Neural cell (in vitro differentiated cells): ENCODE measurements at regions not wholly inside any gene's neighbourhood (a gene's known extent, or its start where the extent isn't known, plus 50 kb on each side); places are given as distances from the start of the nearest gene placed in this dataset.

ENCODE experiments used
- H2AFZ ChIP-seq: fragments of 200-600, 300-800 bp; sonication (generic), shearing (Covaris generic); 2 replicates; pipeline ENCODE4 v1.6.0; 2014; ENCODE audit warnings: low read depth, mild to moderate bottlenecking, antibody characterized with exemption, low read length, moderate library complexity
- H3F3A ChIP-seq: fragments of 200-600 bp; shearing (Covaris generic); 2 replicates; pipeline ENCODE4 v1.6.1; 2016; ENCODE audit warnings: mild to moderate bottlenecking, moderate library complexity, mixed read lengths, antibody characterized with exemption, low read length; ENCODE audit not compliant: insufficient read depth, poor library complexity, severe bottlenecking
- H3K27ac ChIP-seq: fragments of 200-600, 300-800 bp; sonication (generic), shearing (Covaris generic); 2 replicates; pipeline ENCODE4 v1.5.1; 2014; ENCODE audit warnings: mild to moderate bottlenecking, low read length, moderate library complexity
- H3K27me3 ChIP-seq: fragments of 300-800, 200-600 bp; sonication (generic), shearing (Covaris generic); 2 replicates; pipeline ENCODE4 v1.6.0; 2014; ENCODE audit warnings: mild to moderate bottlenecking, low read depth, low read length, moderate library complexity; ENCODE audit not compliant: insufficient read depth
- H3K36me3 ChIP-seq: fragments of 300-800, 200-600 bp; sonication (generic), shearing (Covaris generic); 2 replicates; pipeline ENCODE4 v1.5.1; 2014; ENCODE audit warnings: mild to moderate bottlenecking, antibody characterized with exemption, low read length, moderate library complexity; ENCODE audit not compliant: insufficient read depth
- H3K4me2 ChIP-seq: fragments of 300-800, 200-600 bp; sonication (generic), shearing (Covaris generic); 2 replicates; pipeline ENCODE4 v1.6.0; 2014; ENCODE audit warnings: mild to moderate bottlenecking, low read length
- H3K4me3 ChIP-seq: fragments of 300-800, 200-600 bp; sonication (generic), shearing (Covaris generic); 2 replicates; pipeline ENCODE4 v1.5.1; 2014; ENCODE audit warnings: mild to moderate bottlenecking, low read length, moderate library complexity
- H3K79me2 ChIP-seq: fragments of 200-600 bp; shearing (Covaris generic); replicated peaks from 2 replicates; pipeline ENCODE4 v1.6.0; 2014; ENCODE audit warnings: mild to moderate bottlenecking, low read length, moderate library complexity; ENCODE audit not compliant: insufficient read depth
- H3K9ac ChIP-seq: fragments of 300-800, 200-600 bp; sonication (generic), shearing (Covaris generic); 2 replicates; pipeline ENCODE4 v1.6.1; 2016; ENCODE audit warnings: mild to moderate bottlenecking, low read length, mixed read lengths
- H3K9me2 ChIP-seq: fragments of 200-600 bp; shearing (Covaris generic); 2 replicates; pipeline ENCODE4 v1.6.1; 2016; ENCODE audit warnings: mild to moderate bottlenecking, low read length, mixed read lengths; ENCODE audit not compliant: insufficient read depth
- H3K9me3 ChIP-seq: fragments of 200-600, 300-800 bp; sonication (generic), shearing (Covaris generic); 2 replicates; pipeline ENCODE4 v1.6.1; 2016; ENCODE audit warnings: mild to moderate bottlenecking, mixed run types, low read length, moderate library complexity, mixed read lengths
- H4K20me1 ChIP-seq: fragments of 200-600 bp; shearing (Covaris generic); 2 replicates; pipeline ENCODE4 v1.6.1; 2016; ENCODE audit warnings: mild to moderate bottlenecking, mixed run types; ENCODE audit not compliant: insufficient read depth
- CTCF ChIP-seq: fragments of 450-650 bp; IDR thresholded peaks from 2 replicates; pipeline ENCODE4 v1.5.1; 2014; ENCODE audit warnings: antibody characterized with exemption, mild to moderate bottlenecking, moderate library complexity; ENCODE audit not compliant: poor library complexity, severe bottlenecking
- EP300 ChIP-seq: fragments of 450-650 bp; conservative IDR thresholded peaks from 2 replicates; pipeline ENCODE4 v1.6.1; 2014; ENCODE audit warnings: antibody characterized with exemption, mild to moderate bottlenecking, moderate library complexity; ENCODE audit not compliant: poor library complexity, severe bottlenecking
- EZH2 ChIP-seq: fragments of 200-600, 300-800 bp; shearing (Covaris generic), sonication (generic); IDR thresholded peaks from 2 replicates; pipeline ENCODE4 v1.6.1; 2014; ENCODE audit warnings: antibody characterized with exemption, low read length, borderline replicate concordance, mild to moderate bottlenecking; ENCODE audit not compliant: insufficient read depth, poor library complexity, severe bottlenecking
- MXI1 ChIP-seq: fragments of 450-650 bp; conservative IDR thresholded peaks from 2 replicates; pipeline ENCODE4 v1.6.1; 2014; ENCODE audit warnings: antibody characterized with exemption, mild to moderate bottlenecking; ENCODE audit not compliant: poor library complexity, severe bottlenecking
- POLR2AphosphoS5 ChIP-seq: IDR thresholded peaks from 2 replicates; pipeline ENCODE4 v1.6.1; 2012
- RAD21 ChIP-seq: fragments of 450-650 bp; conservative IDR thresholded peaks from 2 replicates; pipeline ENCODE4 v1.6.1; 2014; ENCODE audit warnings: antibody characterized with exemption, mild to moderate bottlenecking, moderate library complexity
- REST ChIP-seq: IDR thresholded peaks from 2 replicates; pipeline ENCODE4 v1.6.1; 2012; ENCODE audit warnings: borderline replicate concordance
- SMC3 ChIP-seq: fragments of 450-650 bp; conservative IDR thresholded peaks from 2 replicates; pipeline ENCODE4 v1.6.1; 2014; ENCODE audit warnings: antibody characterized with exemption, mild to moderate bottlenecking, moderate library complexity; ENCODE audit not compliant: poor library complexity
- TAF1 ChIP-seq: IDR thresholded peaks from 2 replicates; pipeline ENCODE4 v1.6.1; 2012; ENCODE audit warnings: low read depth

GRCh38 chr14:22179190-22179589 lies 409.8 kb downstream of the DAD1 start:
- H3K9me3 ChIP-seq = no peaks in the 10 kb centered on the region

GRCh38 chr14:22178333-22178839 lies 410.6 kb downstream of the DAD1 start:
- no peaks in the 10 kb centered on the region for H3K9me2 ChIP-seq
- no peak overlapping the region for H3K27ac ChIP-seq
- H3K36me3 ChIP-seq = no peaks in the 10 kb centered on the region
- H3K9ac ChIP-seq = no peak overlapping the region
- no peak overlapping the region for H3K4me3 ChIP-seq
- no peak overlapping the region for H2AFZ ChIP-seq
- no peaks in the 10 kb centered on the region for H3K27me3 ChIP-seq
- no peak overlapping the region for H3K4me2 ChIP-seq
- H4K20me1 ChIP-seq = no peaks in the 10 kb centered on the region
- TF ChIP-seq RAD21 (no peak), EP300 (no peak), POLR2AphosphoS5 (no peak), REST (no peak), TAF1 (no peak), CTCF (no peak), EZH2 (no peak), SMC3 (no peak), MXI1 (no peak)
- H3K79me2 ChIP-seq = no peaks in the 10 kb centered on the region
- H3F3A ChIP-seq = no peaks in the 10 kb centered on the region
- H3K9me3 ChIP-seq = no peaks in the 10 kb centered on the region

More at GRCh38 chr14:22179190-22179589, 409.8 kb downstream of the DAD1 start:
- H3K4me3 ChIP-seq = no peak overlapping the region
- no peak overlapping the region for H3K4me2 ChIP-seq
- H3K9me2 ChIP-seq = no peaks in the 10 kb centered on the region
- H3K27me3 ChIP-seq = no peaks in the 10 kb centered on the region
- H3K36me3 ChIP-seq = no peaks in the 10 kb centered on the region
- no peaks in the 10 kb centered on the region for H3K79me2 ChIP-seq
- no peaks in the 10 kb centered on the region for H4K20me1 ChIP-seq
- H2AFZ ChIP-seq = no peak overlapping the region
- no peak overlapping the region for H3K27ac ChIP-seq
- TF ChIP-seq CTCF (no peak), EZH2 (no peak), TAF1 (no peak), EP300 (no peak), SMC3 (no peak)
- H3F3A ChIP-seq = no peaks in the 10 kb centered on the region
- no peak overlapping the region for H3K9ac ChIP-seq
